ENCODE measurements at regions not wholly inside any gene's neighbourhood (a gene's known extent, or its start where the extent isn't known, plus 50 kb on each side); places are given as distances from the start of the nearest gene placed in this dataset.
"Not testable (repeated sequence)": the region's sequence is repeated elsewhere in the genome, so short reads cannot be mapped to it uniquely, and the experiment has no call there.

- Histone ChIP-seq H3K27me3 (ENCODE audit: control insufficient read depth, insufficient read depth, low read length) (no peaks in the 10 kb centered on the region), H3K4me1 (ENCODE audit: control insufficient read depth, insufficient read depth, low read length) (no peaks in the 10 kb centered on the region)
Measured at GRCh38 chr13:33355201-33355895, 69.8 kb upstream of the STARD13 start.

DNA sequence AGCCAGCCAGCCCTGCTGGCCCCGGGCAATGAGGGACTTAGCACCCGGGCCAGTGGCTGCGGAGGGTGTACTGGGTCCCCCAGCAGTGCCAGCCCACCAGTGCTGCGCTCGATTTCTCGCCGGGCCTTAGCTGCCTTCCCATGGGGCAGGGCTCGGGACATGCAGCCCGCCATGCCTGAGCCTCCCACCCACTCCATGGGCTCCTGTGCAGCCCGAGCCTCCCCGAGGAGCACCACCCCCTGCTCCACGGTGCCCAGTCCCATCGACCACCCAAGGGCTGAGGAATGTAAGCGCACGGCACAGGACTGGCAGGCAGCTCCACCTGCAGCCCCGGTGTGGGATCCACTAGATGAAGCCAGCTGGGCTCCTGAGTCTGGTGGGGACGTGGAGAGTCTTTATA, 72.5 kb upstream of the STARD13 start:
- H3K4me3 ChIP-seq (ENCODE audit: low read length); H3K4me1 ChIP-seq (ENCODE audit: control insufficient read depth, insufficient read depth, low read length); H3K9ac ChIP-seq (ENCODE audit: low read length); H3K27me3 ChIP-seq (ENCODE audit: control insufficient read depth, insufficient read depth, low read length); H3K9me3 ChIP-seq (ENCODE audit: control insufficient read depth, low read length); H3K36me3 ChIP-seq (ENCODE audit: control insufficient read depth, insufficient read depth, low read length): not testable (repeated sequence)

More at GRCh38 chr13:33355201-33355895, 69.8 kb upstream of the STARD13 start:
- Histone ChIP-seq H3K9ac (ENCODE audit: low read length) (no peak overlapping the region), H3K4me3 (ENCODE audit: low read length) (no peak overlapping the region), H3K9me3 (ENCODE audit: control insufficient read depth, low read length) (no peaks in the 10 kb centered on the region), H3K36me3 (ENCODE audit: control insufficient read depth, insufficient read depth, low read length) (no peaks in the 10 kb centered on the region)

DNA sequence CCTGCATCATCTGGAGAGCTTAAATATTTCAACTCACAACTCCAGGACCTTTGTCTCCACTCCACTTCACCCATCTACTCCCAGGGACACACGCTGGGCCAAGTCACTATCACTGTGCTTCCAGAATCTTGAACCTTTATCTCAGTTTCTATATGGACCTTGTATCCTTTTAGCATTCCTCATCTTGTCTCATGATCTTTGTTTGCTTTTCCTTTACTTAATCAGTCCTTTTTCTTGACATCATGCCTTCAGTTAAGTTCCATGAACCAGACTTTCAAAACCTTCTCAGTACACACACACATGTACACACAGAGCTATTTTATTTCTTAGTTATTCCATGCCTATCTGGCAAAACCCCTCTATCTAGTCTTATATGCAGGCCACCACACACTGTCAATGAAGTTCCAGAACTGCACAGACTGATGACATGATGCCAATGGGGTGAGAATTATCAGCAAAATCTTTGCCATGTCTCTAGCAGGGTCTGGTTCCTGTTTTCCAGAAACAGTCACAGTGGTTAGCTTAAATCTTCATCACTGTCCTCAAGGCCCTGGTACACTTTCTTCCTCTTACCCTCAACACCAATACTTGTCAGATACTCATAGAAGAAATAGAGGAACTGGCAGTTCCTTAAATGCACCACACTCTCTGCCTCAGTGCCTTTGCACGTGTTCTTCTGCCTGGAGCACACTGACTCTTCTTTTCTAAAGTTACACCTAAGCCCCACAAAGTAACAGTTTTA, 77.6 kb upstream of the STARD13 start:
- no peak overlapping the region for H3K4me3 ChIP-seq (ENCODE audit: low read length)
- no peaks in the 10 kb centered on the region for H3K9me3 ChIP-seq (ENCODE audit: control insufficient read depth, low read length)
- no peaks in the 10 kb centered on the region for H3K36me3 ChIP-seq (ENCODE audit: control insufficient read depth, insufficient read depth, low read length)
- H3K4me1 ChIP-seq (ENCODE audit: control insufficient read depth, insufficient read depth, low read length) = peaks cover 8% of the 10 kb centered on the region
- H3K27me3 ChIP-seq (ENCODE audit: control insufficient read depth, insufficient read depth, low read length) = no peaks in the 10 kb centered on the region
- no peak overlapping the region for H3K9ac ChIP-seq (ENCODE audit: low read length)

- Histone ChIP-seq H3K36me3 (ENCODE audit: control insufficient read depth, insufficient read depth, low read length) (no peaks in the 10 kb centered on the region), H3K27me3 (ENCODE audit: control insufficient read depth, insufficient read depth, low read length) (no peaks in the 10 kb centered on the region), H3K9me3 (ENCODE audit: control insufficient read depth, low read length) (no peaks in the 10 kb centered on the region), H3K4me3 (ENCODE audit: low read length) (no peak overlapping the region), H3K9ac (ENCODE audit: low read length) (no peak overlapping the region), H3K4me1 (ENCODE audit: control insufficient read depth, insufficient read depth, low read length) (peaks cover 8% of the 10 kb centered on the region)
Measured at GRCh38 chr13:33364192-33364591, 78.6 kb upstream of the STARD13 start.

- Histone ChIP-seq H3K4me3 (ENCODE audit: low read length) (no peak overlapping the region), H3K9me3 (ENCODE audit: control insufficient read depth, low read length) (no peaks in the 10 kb centered on the region), H3K36me3 (ENCODE audit: control insufficient read depth, insufficient read depth, low read length) (no peaks in the 10 kb centered on the region), H3K4me1 (ENCODE audit: control insufficient read depth, insufficient read depth, low read length) (peaks cover 8% of the 10 kb centered on the region), H3K9ac (ENCODE audit: low read length) (no peak overlapping the region), H3K27me3 (ENCODE audit: control insufficient read depth, insufficient read depth, low read length) (no peaks in the 10 kb centered on the region)
Measured at GRCh38 chr13:33366469-33367062, 81.0 kb upstream of the STARD13 start.

- Histone ChIP-seq H3K27me3 (ENCODE audit: control insufficient read depth, insufficient read depth, low read length) (no peaks in the 10 kb centered on the region), H3K4me1 (ENCODE audit: control insufficient read depth, insufficient read depth, low read length) (peaks cover 8% of the 10 kb centered on the region), H3K9me3 (ENCODE audit: control insufficient read depth, low read length) (no peaks in the 10 kb centered on the region)
Measured at GRCh38 chr13:33367171-33367895, 81.8 kb upstream of the STARD13 start.

GRCh38 chr13:33367926-33368325, 82.4 kb upstream of the STARD13 start:
- Histone ChIP-seq H3K4me3 (ENCODE audit: low read length) (no peak overlapping the region), H3K9ac (ENCODE audit: low read length) (no peak overlapping the region), H3K36me3 (ENCODE audit: control insufficient read depth, insufficient read depth, low read length) (no peaks in the 10 kb centered on the region), H3K27me3 (ENCODE audit: control insufficient read depth, insufficient read depth, low read length) (no peaks in the 10 kb centered on the region), H3K4me1 (ENCODE audit: control insufficient read depth, insufficient read depth, low read length) (peaks cover 8% of the 10 kb centered on the region), H3K9me3 (ENCODE audit: control insufficient read depth, low read length) (no peaks in the 10 kb centered on the region)

More at GRCh38 chr13:33367171-33367895, 81.8 kb upstream of the STARD13 start:
- Histone ChIP-seq H3K9ac (ENCODE audit: low read length) (no peak overlapping the region), H3K36me3 (ENCODE audit: control insufficient read depth, insufficient read depth, low read length) (no peaks in the 10 kb centered on the region), H3K4me3 (ENCODE audit: low read length) (no peak overlapping the region)

DNA sequence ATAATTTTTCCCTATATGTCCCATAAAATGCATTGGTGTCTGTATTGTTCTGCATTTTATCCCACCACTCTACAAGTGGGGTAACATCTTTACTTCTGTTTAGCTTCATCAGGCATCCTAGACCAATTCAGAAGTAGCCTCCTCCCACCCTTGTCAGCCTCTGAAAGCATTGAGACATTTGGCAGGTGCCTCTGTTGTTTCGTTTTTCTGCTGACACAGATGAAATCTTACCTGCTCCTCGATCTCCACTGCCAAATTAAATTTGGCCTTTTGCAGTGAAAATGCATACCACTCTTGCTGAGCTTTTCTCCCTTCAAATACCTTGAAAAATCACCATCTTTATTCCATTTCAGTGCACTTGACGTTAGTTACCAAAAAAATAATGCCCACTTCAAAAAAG, 83.5 kb upstream of the STARD13 start:
- peaks cover 8% of the 10 kb centered on the region for H3K4me1 ChIP-seq (ENCODE audit: control insufficient read depth, insufficient read depth, low read length)
- no peak overlapping the region for H3K4me3 ChIP-seq (ENCODE audit: low read length)
- H3K36me3 ChIP-seq (ENCODE audit: control insufficient read depth, insufficient read depth, low read length) = no peaks in the 10 kb centered on the region
- H3K9ac ChIP-seq (ENCODE audit: low read length) = no peak overlapping the region
- H3K9me3 ChIP-seq (ENCODE audit: control insufficient read depth, low read length) = no peaks in the 10 kb centered on the region
- H3K27me3 ChIP-seq (ENCODE audit: control insufficient read depth, insufficient read depth, low read length) = no peaks in the 10 kb centered on the region

GRCh38 chr13:33372251-33372919, 86.8 kb upstream of the STARD13 start:
- H3K4me1 ChIP-seq (ENCODE audit: control insufficient read depth, insufficient read depth, low read length) = no peaks in the 10 kb centered on the region
- H3K4me3 ChIP-seq (ENCODE audit: low read length) = no peak overlapping the region
- H3K9ac ChIP-seq (ENCODE audit: low read length) = no peak overlapping the region
- H3K9me3 ChIP-seq (ENCODE audit: control insufficient read depth, low read length) = no peaks in the 10 kb centered on the region
- no peaks in the 10 kb centered on the region for H3K27me3 ChIP-seq (ENCODE audit: control insufficient read depth, insufficient read depth, low read length)
- no peaks in the 10 kb centered on the region for H3K36me3 ChIP-seq (ENCODE audit: control insufficient read depth, insufficient read depth, low read length)

GRCh38 chr13:33373624-33374023, 88.1 kb upstream of the STARD13 start:
- H3K4me3 ChIP-seq (ENCODE audit: low read length) = no peak overlapping the region
- no peaks in the 10 kb centered on the region for H3K27me3 ChIP-seq (ENCODE audit: control insufficient read depth, insufficient read depth, low read length)
- H3K4me1 ChIP-seq (ENCODE audit: control insufficient read depth, insufficient read depth, low read length) = no peaks in the 10 kb centered on the region
- H3K36me3 ChIP-seq (ENCODE audit: control insufficient read depth, insufficient read depth, low read length) = no peaks in the 10 kb centered on the region
- no peaks in the 10 kb centered on the region for H3K9me3 ChIP-seq (ENCODE audit: control insufficient read depth, low read length)
- no peak overlapping the region for H3K9ac ChIP-seq (ENCODE audit: low read length)

DNA sequence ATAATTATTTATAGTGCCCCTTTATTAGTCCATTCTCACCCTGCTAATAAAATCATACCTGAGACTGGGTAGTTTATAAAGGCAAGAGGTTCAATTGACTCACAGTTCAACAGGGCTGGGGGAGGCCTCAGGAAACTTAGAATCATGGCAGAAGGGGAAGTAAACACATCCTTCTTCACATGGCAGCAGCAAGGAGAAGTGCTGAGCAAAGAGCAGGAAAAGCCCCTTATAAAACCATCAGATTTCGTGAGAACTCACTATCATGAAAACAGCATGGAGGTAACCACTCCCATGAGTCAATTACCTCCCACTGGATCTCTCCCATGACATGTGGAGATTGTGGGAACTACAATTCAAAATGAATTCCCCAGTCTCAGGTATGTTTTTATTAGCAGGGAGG, 89.9 kb upstream of the STARD13 start:
- H3K27me3 ChIP-seq (ENCODE audit: control insufficient read depth, insufficient read depth, low read length) = no peaks in the 10 kb centered on the region
- H3K4me1 ChIP-seq (ENCODE audit: control insufficient read depth, insufficient read depth, low read length) = no peaks in the 10 kb centered on the region

More for the DNA sequence above, 89.9 kb upstream of the STARD13 start:
- H3K9ac ChIP-seq (ENCODE audit: low read length) = no peak overlapping the region
- no peak overlapping the region for H3K4me3 ChIP-seq (ENCODE audit: low read length)
- H3K36me3 ChIP-seq (ENCODE audit: control insufficient read depth, insufficient read depth, low read length) = no peaks in the 10 kb centered on the region
- H3K9me3 ChIP-seq (ENCODE audit: control insufficient read depth, low read length) = no peaks in the 10 kb centered on the region

Measured in mucosa of stomach (tissue), 1 donor.